Coronary artery (tissue), 2 donors: ENCODE measurements at regions not wholly inside any gene's neighbourhood (a gene's known extent, or its start where the extent isn't known, plus 50 kb on each side); places are given as distances from the start of the nearest gene placed in this dataset.

Experiments
- DNase-seq: peaks from one replicate; pipeline ENCODE4 v3.0.0-alpha.2; 2017; ENCODE audit warnings: low spot score
- H3K27ac ChIP-seq, 2 donors: fragments of 200-600 bp; sonication (generic); one replicate each; pipeline ENCODE4 v1.5.1; 2016 to 2019
- H3K4me3 ChIP-seq: fragments of 200-600 bp; sonication (generic); 2 replicates; pipeline ENCODE4 v1.5.1; 2016; ENCODE audit warnings: mild to moderate bottlenecking, moderate library complexity
- CTCF ChIP-seq: fragments of 200-600 bp; sonication (generic); IDR thresholded peaks from one replicate; pipeline ENCODE4 v1.5.1; 2019; ENCODE audit warnings: antibody characterized with exemption

- Histone ChIP-seq H3K4me3 (no peak overlapping the region), H3K27ac (no peak overlapping the region)
- DNase-seq, result no peak
- no peak for TF ChIP-seq CTCF
Observed at GRCh38 chr7:52302765-52303520, 732.5 kb upstream of the POM121L12 start.

- TF ChIP-seq CTCF, result no peak
Observed at GRCh38 chr7:52297128-52297527, 738.3 kb upstream of the POM121L12 start.

GRCh38 chr7:52294942-52295341 is 740.5 kb upstream of the POM121L12 start:
- TF ChIP-seq CTCF, result no peak
- no peak overlapping the region for H3K27ac ChIP-seq
- no peak for DNase-seq
- H3K4me3 ChIP-seq, result no peak overlapping the region

More at GRCh38 chr7:52297128-52297527, 738.3 kb upstream of the POM121L12 start:
- Histone ChIP-seq H3K4me3 (no peak overlapping the region), H3K27ac (no peak overlapping the region)
- DNase-seq, result no peak

DNA sequence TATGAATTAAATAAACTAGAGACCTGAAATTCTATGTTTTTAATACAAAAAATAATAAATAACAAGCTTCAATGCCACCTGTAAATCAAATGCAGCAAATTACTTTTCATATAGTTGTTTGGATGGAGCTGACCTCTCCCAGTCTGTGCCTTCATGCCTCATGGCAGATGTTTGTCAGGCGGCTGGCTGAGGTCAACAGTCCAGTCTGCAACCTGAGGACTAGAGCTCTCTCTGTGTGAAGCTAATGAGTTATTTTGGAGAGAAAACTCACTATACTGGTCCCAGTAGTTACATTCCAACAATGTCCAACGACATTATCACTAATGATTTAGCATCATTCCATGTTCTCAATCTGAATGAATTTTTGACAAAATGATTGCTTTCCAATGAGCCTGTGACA is 746.2 kb upstream of the POM121L12 start:
- Histone ChIP-seq H3K4me3 (no peak overlapping the region), H3K27ac (no peak overlapping the region)
- no peak for DNase-seq
- no peak for TF ChIP-seq CTCF

- Histone ChIP-seq H3K4me3 (no peak overlapping the region), H3K27ac (no peak overlapping the region)
- no peak for DNase-seq
- no peak for TF ChIP-seq CTCF
Observed at GRCh38 chr7:52287698-52288097, 747.7 kb upstream of the POM121L12 start.

GRCh38 chr7:52285689-52286088 is 749.7 kb upstream of the POM121L12 start:
- Histone ChIP-seq H3K27ac (no peak overlapping the region), H3K4me3 (no peak overlapping the region)
- DNase-seq, result no peak
- TF ChIP-seq CTCF, result no peak

- Histone ChIP-seq H3K4me3 (no peak overlapping the region), H3K27ac (no peak overlapping the region)
- DNase-seq, result no peak
- TF ChIP-seq CTCF, result no peak
Observed at GRCh38 chr7:52283335-52283734, 752.1 kb upstream of the POM121L12 start.
